Natural killer cell (primary cell): ENCODE measurements at regions not wholly inside any gene's neighbourhood (a gene's known extent, or its start where the extent isn't known, plus 50 kb on each side); places are given as distances from the start of the nearest gene placed in this dataset.

Experiments
- ATAC-seq, 3 donors: fragments of 150-1000 bp in 2 of 3; fragments of 200-7000 bp in 1 of 3; cut with Tn5 transposase; 1 replicate in 1 of 3; 2 replicates in 2 of 3; pipeline ENCODE4 v1.10.0; 2021; ENCODE audit warnings: mild to moderate bottlenecking in 2 of 3, moderate library complexity in 2 of 3
- DNase-seq, 2 donors: peaks; one replicate each; pipeline versions ENCODE4 v3.0.0 to v3.0.0-alpha.2; 2013 to 2021; ENCODE audit warnings: mixed read lengths in 1 of 2
- H3K27ac ChIP-seq: one replicate; pipeline ENCODE4 v1.5.1; 2013; ENCODE audit warnings: mild to moderate bottlenecking, low read length
- H3K27me3 ChIP-seq: one replicate; pipeline ENCODE4 v1.6.1; 2013; ENCODE audit warnings: low read length; ENCODE audit not compliant: control insufficient read depth, insufficient read depth
- H3K36me3 ChIP-seq: one replicate; pipeline ENCODE4 v1.6.1; 2013; ENCODE audit warnings: low read length; ENCODE audit not compliant: control insufficient read depth, insufficient read depth
- H3K4me1 ChIP-seq: one replicate; pipeline ENCODE4 v1.6.1; 2013; ENCODE audit warnings: low read length; ENCODE audit not compliant: control insufficient read depth, insufficient read depth
- H3K4me3 ChIP-seq: one replicate; pipeline ENCODE4 v1.5.1; 2013; ENCODE audit warnings: low read length
- H3K9me3 ChIP-seq: one replicate; pipeline ENCODE4 v1.6.1; 2013; ENCODE audit warnings: low read length; ENCODE audit not compliant: control insufficient read depth, insufficient read depth
- H3K27ac Mint-ChIP-seq, 2 donors: one replicate each; pipeline ENCODE4 v1.8.0; 2022; ENCODE audit warnings: mild to moderate bottlenecking in 2 of 2, mixed read lengths in 2 of 2, moderate library complexity in 1 of 2
- H3K27me3 Mint-ChIP-seq, 2 donors: one replicate each; pipeline ENCODE4 v1.8.0; 2022; ENCODE audit warnings: low read depth in 2 of 2, mixed read lengths in 2 of 2
- H3K36me3 Mint-ChIP-seq: one replicate; pipeline ENCODE4 v1.8.0; 2022; ENCODE audit warnings: mixed read lengths
- H3K4me1 Mint-ChIP-seq, 2 donors: one replicate each; pipeline ENCODE4 v1.8.0; 2022; ENCODE audit warnings: mixed read lengths in 2 of 2
- H3K4me3 Mint-ChIP-seq: one replicate; pipeline ENCODE4 v1.8.0; 2022; ENCODE audit warnings: mild to moderate bottlenecking, moderate library complexity, mixed read lengths
- H3K9me3 Mint-ChIP-seq, 2 donors: one replicate each; pipeline ENCODE4 v1.8.0; 2022; ENCODE audit warnings: mixed read lengths in 2 of 2
- CTCF ChIP-seq: fragments of 200-600 bp; IDR thresholded peaks from one replicate; pipeline ENCODE4 v1.8.0; 2022; ENCODE audit warnings: antibody characterized with exemption
- WGBS: methylation state at CpG from one replicate; pipeline ENCODE4 v1.1.7; 2013; ENCODE audit warnings: missing lambda C conversion rate; ENCODE audit not compliant: insufficient coverage; 5-methylcytosine and 5-hydroxymethylcytosine counted together
- intact Hi-C: fragments of 100-400 bp; cut with micrococcal nuclease; formaldehyde crosslinking; loops from one replicate; pipeline ENCODE4 v1.14.2; 2022

- Mint-ChIP-seq H3K4me1 (no peaks in the 10 kb centered on the region), H3K9me3 (no peaks in the 10 kb centered on the region), H3K4me3 (no peak overlapping the region), H3K36me3 (no peaks in the 10 kb centered on the region), H3K27me3 (peaks cover 9 to 13% of the 10 kb centered on the region in 2 donors), H3K27ac (no peak overlapping the region)
- no peak overlapping the region for H3K27ac ChIP-seq
- H3K4me3 ChIP-seq: no peak overlapping the region
- no peak for TF ChIP-seq CTCF
- no peaks in the 10 kb centered on the region for H3K27me3 ChIP-seq
- peaks cover 2% of the 10 kb centered on the region for H3K4me1 ChIP-seq
- intact Hi-C loops: no loop called here
- ATAC-seq (no peak), DNase-seq (no peak)
- WGBS: 100% methylated on average over 2 of the region's 3 CpGs
- no peaks in the 10 kb centered on the region for H3K36me3 ChIP-seq
- H3K9me3 ChIP-seq: no peaks in the 10 kb centered on the region
These were observed 74.0 kb upstream of the SLC6A6 start for GRCh38 chr3:14328422-14328821.

GRCh38 chr3:14329116-14329830 lies 73.1 kb upstream of the SLC6A6 start:
- peaks cover 9 to 13% of the 10 kb centered on the region in 2 donors for H3K27me3 Mint-ChIP-seq
- intact Hi-C loops: no loop called here
- H3K36me3 Mint-ChIP-seq: no peaks in the 10 kb centered on the region
- Histone ChIP-seq H3K36me3 (no peaks in the 10 kb centered on the region), H3K4me3 (no peak overlapping the region), H3K9me3 (no peaks in the 10 kb centered on the region), H3K27ac (no peak overlapping the region), H3K4me1 (no peaks in the 10 kb centered on the region), H3K27me3 (no peaks in the 10 kb centered on the region)
- ATAC-seq (peak in 1 of 3 donors; percentile 37), DNase-seq (no peak)
- H3K4me3 Mint-ChIP-seq: no peak overlapping the region
- H3K9me3 Mint-ChIP-seq: no peaks in the 10 kb centered on the region
- 59% methylated on average over 11 of the region's 11 CpGs for WGBS
- H3K4me1 Mint-ChIP-seq: no peaks in the 10 kb centered on the region
- no peak overlapping the region for H3K27ac Mint-ChIP-seq
- TF ChIP-seq CTCF: no peak

- H3K4me1 Mint-ChIP-seq: no peaks in the 10 kb centered on the region
- no peaks in the 10 kb centered on the region for H3K4me1 ChIP-seq
- peaks cover 12 to 13% of the 10 kb centered on the region in 2 donors for H3K27me3 Mint-ChIP-seq
- H3K9me3 Mint-ChIP-seq: no peaks in the 10 kb centered on the region
- intact Hi-C loops: no loop called here
- H3K36me3 ChIP-seq: no peaks in the 10 kb centered on the region
- 90% methylated on average over 7 of the region's 7 CpGs for WGBS
- H3K9me3 ChIP-seq: no peaks in the 10 kb centered on the region
- no peak for ATAC-seq
- no peak overlapping the region for H3K27ac ChIP-seq
- no peaks in the 10 kb centered on the region for H3K27me3 ChIP-seq
- H3K4me3 Mint-ChIP-seq: no peak overlapping the region
- no peak for TF ChIP-seq CTCF
- no peak overlapping the region for H3K27ac Mint-ChIP-seq
- no peak for DNase-seq
- H3K4me3 ChIP-seq: no peak overlapping the region
- no peaks in the 10 kb centered on the region for H3K36me3 Mint-ChIP-seq
These were observed 72.6 kb upstream of the SLC6A6 start for GRCh38 chr3:14329842-14330241.

GRCh38 chr3:14330508-14330907 lies 71.9 kb upstream of the SLC6A6 start:
- Mint-ChIP-seq H3K27me3 (peaks cover 13% of the 10 kb centered on the region in 2 donors), H3K4me3 (no peak overlapping the region), H3K4me1 (no peaks in the 10 kb centered on the region), H3K27ac (no peak overlapping the region), H3K36me3 (no peaks in the 10 kb centered on the region), H3K9me3 (no peaks in the 10 kb centered on the region)
- Histone ChIP-seq H3K27ac (no peak overlapping the region), H3K4me3 (no peak overlapping the region), H3K4me1 (no peaks in the 10 kb centered on the region), H3K36me3 (no peaks in the 10 kb centered on the region), H3K9me3 (no peaks in the 10 kb centered on the region), H3K27me3 (no peaks in the 10 kb centered on the region)
- DNase-seq (no peak), ATAC-seq (no peak)
- WGBS: 90% methylated on average over 10 of the region's 10 CpGs
- intact Hi-C loops: no loop called here
- no peak for TF ChIP-seq CTCF
